GM18505 (cell line): ENCODE measurements at regions not wholly inside any gene's neighbourhood (a gene's known extent, or its start where the extent isn't known, plus 50 kb on each side); places are given as distances from the start of the nearest gene placed in this dataset.

Experiments
- ATAC-seq: cut with Tn5 transposase; IDR thresholded peaks from one replicate; pipeline ENCODE4 v1.9.1; 2021; ENCODE audit not compliant: unreplicated experiment
- POLR2A ChIP-seq: IDR thresholded peaks from 4 replicates; pipeline ENCODE4 v1.6.1; 2011; ENCODE audit warnings: borderline replicate concordance; ENCODE audit not compliant: insufficient read depth, insufficient read length; ENCODE audit errors: extremely low read depth

DNA sequence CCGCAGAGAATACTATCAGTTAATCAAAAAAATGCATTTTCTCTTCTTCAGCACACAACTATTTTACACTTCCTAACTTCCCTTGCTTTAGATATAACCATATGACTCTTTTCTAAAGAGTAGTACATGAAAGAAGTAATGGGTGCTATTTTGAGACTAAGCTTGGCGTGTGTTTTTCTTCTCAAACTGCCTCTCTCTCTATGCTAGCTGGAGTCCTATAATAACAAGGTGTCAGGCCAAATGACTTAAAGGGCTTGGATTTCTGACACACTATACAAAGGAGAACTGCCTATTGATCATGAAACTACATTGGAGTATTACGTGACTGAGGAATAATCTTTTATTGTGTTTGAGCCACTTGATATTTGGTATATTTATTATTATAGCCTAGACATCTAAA is 1330.1 kb upstream of the SPRY2 start:
- TF ChIP-seq POLR2A: no peak
- no peak for ATAC-seq

DNA sequence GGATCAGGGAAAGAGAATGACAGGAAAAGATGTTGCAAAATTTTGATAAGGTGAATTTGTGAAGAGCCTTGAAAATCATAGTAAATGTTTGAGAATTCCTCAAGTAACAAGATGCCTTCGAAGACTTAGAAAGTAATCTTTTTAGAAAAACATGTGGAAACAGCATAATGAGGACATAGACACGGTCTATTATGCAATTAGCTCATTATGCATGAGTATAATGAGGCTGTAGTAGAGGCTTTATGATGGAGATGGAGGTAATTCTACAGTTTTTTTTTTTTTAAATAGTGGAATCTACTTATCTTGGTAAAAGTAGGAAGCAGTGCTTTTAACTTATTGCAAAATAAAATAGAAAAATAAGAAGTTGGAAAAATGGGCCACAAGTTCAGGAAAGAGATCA is 1329.1 kb upstream of the SPRY2 start:
- TF ChIP-seq POLR2A: no peak
- no peak for ATAC-seq

DNA sequence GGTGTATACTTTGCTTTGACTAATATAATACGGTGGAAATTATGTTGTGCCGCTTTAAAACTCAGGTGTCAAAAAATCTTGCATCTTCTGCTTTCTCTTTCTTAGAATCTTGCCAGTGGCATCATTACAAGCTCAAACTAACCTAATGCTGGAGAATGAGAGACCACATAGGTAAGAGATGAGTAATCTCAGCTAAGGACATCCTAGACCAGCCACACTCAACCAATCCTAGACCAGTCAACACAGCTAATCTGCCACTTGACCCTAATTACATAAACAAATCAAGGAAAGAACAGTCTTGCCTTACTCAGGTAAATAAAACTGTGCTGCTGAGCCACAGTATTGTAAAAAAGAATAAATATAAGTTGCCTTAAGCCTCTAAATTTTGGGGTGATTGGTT is 1323.9 kb upstream of the SPRY2 start:
- no peak for TF ChIP-seq POLR2A
- ATAC-seq: no peak

DNA sequence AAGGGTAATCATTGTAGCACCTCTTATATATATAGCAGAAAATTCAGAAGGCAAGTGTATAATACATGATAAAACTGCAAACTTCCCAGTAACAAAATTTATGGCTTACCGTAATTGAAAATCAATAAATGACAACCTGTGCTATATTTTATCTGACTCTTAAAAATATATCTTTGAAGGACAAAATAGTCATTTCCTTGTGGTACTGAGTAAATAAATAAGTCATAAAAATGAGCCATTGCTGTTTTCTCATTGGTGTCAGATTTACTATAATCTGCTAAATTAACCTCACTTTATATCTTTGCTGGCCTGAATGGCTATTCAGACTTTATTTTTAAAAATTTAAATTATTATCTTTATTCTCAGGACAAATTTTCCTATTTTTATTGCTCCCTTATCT is 1319.1 kb upstream of the SPRY2 start:
- no peak for ATAC-seq
- TF ChIP-seq POLR2A: no peak

DNA sequence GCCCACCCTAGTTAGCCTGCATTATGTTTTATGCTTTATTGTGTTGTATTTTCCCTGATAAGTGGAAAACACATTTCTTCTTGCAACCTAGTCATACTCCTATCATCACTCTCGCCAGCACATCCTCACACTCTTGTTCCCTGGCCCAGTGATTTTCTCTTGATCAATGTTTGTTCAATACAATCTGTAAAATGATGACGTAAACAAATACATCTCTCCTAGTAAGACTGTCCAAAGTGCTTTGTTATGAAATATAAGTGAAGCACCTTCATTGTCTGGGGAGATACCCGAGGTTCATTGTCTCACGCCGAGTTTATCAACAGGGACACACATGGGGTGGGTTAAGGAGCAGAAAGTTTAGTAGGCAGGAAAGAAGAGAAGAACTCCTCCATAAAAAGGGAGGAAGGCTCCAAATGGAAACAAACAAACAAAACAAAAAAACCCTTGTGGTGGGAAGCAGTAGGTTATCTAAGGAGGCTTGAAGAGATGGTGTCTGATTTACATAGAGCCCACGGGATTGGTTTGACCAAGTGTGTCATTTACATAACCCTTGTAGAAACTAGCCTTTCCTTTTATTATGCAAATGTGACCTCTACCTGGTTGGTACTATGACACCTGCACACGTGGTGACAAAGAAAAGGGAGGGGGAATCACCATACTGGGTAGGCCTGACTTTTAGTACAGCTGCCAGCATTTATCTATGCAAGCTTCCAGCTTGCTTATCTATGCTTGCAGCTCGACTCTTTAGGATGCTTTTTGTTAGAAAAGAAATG is 1317.9 kb upstream of the SPRY2 start:
- TF ChIP-seq POLR2A: no peak
- ATAC-seq: no peak

DNA sequence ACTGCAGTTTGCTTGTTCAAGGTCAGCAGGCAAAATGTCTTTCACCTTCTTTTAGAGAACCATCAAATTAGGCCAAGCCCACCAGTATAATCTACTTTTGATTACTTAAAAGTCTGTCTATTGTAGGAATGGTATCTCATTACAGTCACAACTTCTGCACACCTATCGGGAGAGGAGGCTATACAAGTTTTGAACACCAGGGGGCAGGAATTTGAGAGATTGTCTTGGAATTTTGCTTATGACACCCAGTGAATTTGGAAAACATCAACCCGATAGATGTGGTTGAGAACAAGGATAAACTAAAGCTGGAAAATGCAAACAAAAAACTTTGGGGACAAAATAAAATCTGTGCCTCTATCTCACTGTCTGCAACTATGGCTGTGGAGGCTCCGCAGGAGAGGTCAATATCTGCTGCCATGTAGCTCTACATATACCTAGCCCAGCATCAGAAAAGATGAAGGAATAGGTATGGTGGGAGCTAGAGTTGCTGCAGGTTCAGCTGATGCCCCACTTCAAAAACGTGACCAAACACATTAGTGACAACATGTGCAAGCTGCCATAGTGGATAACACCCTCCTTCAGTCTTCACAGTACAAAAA is 1299.2 kb upstream of the SPRY2 start:
- no peak for TF ChIP-seq POLR2A
- no peak for ATAC-seq

DNA sequence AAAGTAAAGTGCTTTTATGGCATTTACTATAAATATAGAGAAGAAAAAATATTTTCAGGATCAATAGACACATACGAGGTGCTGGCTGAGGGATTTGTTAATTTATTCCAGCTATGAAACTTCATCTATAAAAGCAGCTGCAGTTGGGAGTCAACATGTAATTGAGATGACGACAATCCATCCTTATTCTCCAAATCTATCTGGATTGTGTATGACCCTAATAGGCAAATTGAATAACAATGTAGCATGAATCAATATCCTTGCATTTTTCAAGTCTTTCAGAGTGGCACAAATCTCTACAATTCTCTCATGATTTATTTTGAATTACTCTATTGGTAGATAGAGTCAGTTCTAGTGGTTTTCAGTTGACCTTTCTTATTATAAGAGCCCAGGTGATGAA is 1296.5 kb upstream of the SPRY2 start:
- TF ChIP-seq POLR2A: no peak
- no peak for ATAC-seq

DNA sequence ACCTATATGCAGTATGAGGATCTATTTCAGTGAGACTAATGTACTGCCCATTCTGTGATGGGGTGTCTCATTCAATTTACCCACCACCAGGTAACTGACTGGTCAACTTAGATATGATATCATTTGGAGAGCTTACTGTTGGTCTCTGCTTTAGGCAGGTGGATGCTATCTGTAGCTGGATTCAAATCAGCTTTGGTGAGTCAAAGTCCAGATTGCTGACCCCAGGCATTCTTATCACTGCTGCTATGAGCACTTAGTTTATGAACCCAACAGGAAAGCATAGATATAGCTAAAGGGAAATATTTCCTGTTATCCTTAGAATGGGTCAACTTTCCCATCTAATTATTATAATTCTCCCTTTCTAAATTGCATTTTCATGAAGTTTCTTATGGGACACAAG is 1295.2 kb upstream of the SPRY2 start:
- TF ChIP-seq POLR2A: no peak
- no peak for ATAC-seq

DNA sequence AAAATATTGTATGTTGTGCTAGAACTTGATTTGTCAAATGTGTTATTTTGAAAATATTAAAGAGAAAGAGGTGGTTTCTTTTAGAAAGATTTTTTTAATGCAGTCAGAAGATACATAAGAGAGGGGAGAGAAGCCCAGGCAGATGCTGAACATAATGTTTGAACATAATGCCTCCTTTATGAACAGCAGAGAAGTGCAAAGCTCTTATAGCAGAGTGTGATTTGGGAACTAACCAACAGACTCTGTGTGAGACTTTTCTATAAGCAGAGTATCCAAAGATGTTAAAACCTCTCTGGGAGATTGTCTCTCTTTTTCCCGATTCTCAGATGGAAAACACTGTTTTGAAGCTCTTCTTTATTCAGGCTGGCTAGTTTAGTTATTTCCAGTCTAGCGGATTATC is 1274.1 kb upstream of the SPRY2 start:
- TF ChIP-seq POLR2A: no peak
- ATAC-seq: no peak

DNA sequence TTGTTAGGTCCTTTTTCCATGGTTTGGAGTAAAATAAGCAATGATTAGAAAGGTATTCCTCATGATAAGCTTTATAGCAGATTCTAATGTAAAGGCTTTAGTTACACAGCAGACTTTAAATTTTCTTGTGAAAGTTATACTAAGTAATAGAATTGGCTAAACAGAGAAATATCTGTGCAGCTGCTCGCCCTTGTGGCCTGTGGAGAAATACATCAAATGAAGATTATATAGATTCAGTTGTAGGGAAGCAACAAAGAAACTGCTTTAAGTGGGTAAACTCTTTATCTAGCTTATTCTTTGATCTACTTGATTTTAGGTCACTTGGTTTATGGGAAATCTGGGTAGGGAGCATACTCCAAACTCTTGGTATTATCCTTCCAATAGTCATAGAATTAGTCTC is 1269.7 kb upstream of the SPRY2 start:
- ATAC-seq: no peak
- TF ChIP-seq POLR2A: no peak

DNA sequence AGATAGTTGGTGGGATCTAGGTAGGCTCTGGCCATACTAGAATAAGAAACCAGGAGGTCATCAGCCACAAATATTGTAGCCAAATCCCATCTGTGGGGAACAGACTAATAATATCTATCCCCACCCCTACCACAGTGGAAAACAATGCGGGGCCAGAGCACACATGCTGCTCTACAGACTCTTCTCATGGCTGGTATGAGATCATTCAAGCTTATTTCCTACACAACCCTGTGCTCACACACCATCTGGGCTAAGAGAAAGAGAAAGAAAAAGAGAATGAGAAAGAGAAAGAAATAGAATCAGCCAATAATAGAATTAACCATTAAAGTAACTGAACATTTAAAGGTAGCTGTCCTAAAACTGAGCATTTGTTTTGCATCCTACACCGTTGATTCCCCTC is 1268.4 kb upstream of the SPRY2 start:
- no peak for ATAC-seq
- no peak for TF ChIP-seq POLR2A

DNA sequence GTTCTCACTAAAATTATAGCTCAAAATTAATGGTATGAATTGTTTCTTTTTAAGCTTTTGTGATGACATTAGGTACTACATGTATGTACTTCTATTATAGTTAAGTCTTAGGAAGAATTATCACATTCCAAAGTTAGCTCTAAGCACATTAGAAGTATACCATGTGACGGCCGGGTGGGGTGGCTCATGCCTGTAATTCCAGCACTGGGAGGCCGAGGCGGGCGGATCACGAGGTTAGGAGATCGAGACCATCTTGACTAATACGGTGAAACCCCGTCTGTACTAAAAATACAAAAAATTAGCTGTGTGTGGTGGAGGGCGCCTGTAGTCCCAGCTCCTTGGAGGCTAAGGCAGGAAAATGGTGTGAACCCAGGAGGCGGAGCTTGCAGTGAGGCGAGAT is 1265.1 kb upstream of the SPRY2 start:
- no peak for ATAC-seq
- TF ChIP-seq POLR2A: no peak

DNA sequence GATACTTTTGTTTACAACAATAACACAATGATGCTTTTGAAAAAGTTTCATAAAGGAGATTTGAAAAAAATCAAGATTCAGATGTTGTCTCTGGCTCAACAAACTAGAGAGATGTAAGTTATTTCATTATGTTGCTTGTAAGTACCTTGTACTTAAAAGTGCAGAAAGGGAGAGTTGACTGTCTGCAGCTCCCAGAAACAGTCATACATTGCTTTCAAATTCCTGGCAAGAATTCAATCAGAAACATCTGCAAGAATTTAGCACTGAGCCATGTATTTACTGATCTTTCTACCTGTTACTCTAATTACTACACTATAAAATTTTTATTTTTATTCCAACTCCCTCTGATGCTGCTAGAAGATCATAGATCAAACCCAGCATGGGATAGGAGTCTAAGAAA is 1261.3 kb upstream of the SPRY2 start:
- TF ChIP-seq POLR2A: no peak

DNA sequence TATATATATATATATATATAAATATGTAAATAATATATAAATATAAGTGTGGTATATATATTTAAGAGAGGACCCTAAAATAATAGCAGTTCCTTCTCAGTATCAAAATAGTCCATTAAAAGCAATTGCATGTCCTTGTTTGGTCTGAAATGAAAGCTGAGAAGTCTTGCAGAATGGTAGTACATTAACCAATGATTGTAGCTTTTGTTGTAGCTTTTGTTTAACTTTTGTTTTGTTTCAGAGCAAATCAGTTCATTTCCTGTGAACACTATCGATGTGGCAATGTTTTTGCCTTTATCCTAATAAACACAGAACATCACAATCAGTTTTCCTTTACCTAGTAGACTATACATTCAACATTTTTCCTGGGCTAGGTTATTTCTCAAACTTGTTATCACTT is 1256.2 kb upstream of the SPRY2 start:
- ATAC-seq: no peak

More for the DNA sequence above, 1261.3 kb upstream of the SPRY2 start:
- no peak for ATAC-seq

DNA sequence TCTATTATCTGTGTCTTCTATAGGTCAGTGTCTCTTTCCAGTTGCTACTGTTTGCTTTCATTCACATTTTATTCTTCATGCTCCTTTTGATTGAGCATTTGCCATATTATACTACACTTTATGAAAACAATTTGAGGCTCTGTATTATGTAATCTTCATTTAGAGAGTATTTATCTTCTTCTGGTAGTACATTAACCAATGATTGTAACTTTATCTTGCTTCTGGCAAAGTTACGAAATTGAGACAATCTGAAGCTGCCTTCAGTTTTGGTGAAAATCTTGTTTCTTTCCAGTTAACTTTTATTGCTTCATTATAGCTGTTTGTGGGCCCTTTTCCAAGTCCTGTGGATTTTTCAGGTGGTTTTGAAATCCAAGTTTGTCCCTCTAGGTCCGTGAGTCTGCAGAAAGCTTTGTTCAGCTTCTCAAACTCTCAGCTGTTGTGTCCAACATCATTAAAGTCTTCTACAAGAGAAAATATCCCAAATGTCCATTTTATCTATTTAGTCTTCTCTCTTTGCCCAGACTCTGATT is 1255.4 kb upstream of the SPRY2 start:
- no peak for ATAC-seq
- no peak for TF ChIP-seq POLR2A

More for the DNA sequence above, 1256.2 kb upstream of the SPRY2 start:
- TF ChIP-seq POLR2A: no peak

DNA sequence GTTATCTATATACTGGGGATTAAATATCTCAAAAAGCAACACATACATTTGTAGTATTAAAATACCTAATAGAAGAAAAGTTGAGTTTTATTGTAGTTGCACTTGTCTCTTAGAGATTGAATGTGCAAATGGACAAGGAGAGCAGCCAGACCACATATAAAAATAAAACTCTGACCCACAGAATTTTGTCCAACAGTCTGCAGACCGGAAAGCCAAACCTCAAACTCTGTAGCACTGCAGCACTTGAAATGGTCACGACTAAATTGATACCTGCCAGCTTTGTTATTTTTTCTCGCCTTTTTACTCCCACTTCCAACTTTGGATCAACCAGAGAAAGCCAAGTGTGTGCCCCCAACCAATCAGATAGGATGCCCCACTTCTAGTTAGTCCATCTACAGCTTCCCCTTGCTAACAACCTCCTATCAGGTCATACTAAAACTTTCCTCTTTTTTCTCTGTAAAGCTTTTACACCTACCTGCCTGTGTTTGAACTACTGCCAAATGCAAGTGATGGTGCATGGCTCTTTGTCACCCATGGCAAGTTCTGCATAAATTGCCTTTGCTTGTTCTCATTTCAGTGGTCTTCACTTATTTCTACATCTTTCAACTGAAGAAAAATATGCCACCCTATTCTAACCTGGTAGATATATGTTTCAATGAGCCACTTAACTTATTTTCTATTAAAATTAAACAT is 1250.7 kb upstream of the SPRY2 start:
- TF ChIP-seq POLR2A: no peak
- no peak for ATAC-seq
